T-cell (primary cell): ENCODE measurements at regions not wholly inside any gene's neighbourhood (a gene's known extent, or its start where the extent isn't known, plus 50 kb on each side); places are given as distances from the start of the nearest gene placed in this dataset.

Source experiments
- ATAC-seq, 4 experiments: fragments of 200-7000 bp in 3 of 4; fragments of 150-1000 bp in 1 of 4; cut with Tn5 transposase; replicated peaks in 1 of 4; 1 replicate in 3 of 4; 2 replicates in 1 of 4; pipeline ENCODE4 v1.10.0; 2021; ENCODE audit warnings: moderate library complexity in 3 of 4, mild to moderate bottlenecking in 2 of 4, moderate number of reproducible peaks in 1 of 4
- CTCF ChIA-PET, 2 donors: fragments of 300-600 bp; sonication (Branson Sonifier 250); formaldehyde crosslinking; loops; one replicate each; lab custom pipeline; 2022; ENCODE audit warnings: antibody characterized with exemption in 2 of 2; lab: Charles Lee
- POLR2A ChIA-PET, 2 donors: fragments of 300-600 bp; sonication (Branson Sonifier 250); formaldehyde crosslinking; loops; one replicate each; lab custom pipeline; 2022; ENCODE audit warnings: antibody characterized with exemption in 2 of 2; lab: Charles Lee
- DNase-seq, 35 experiments: peaks; one replicate each; pipeline versions ENCODE4 v3.0.0 to v3.0.0-alpha.2; 2013 to 2023
- H3K27ac ChIP-seq: one replicate; pipeline ENCODE4 v1.5.1; 2013; ENCODE audit warnings: low read length
- H3K27me3 ChIP-seq, 2 experiments: replicated peaks in 1 of 2; 1 replicate in 1 of 2; 2 replicates in 1 of 2; pipeline versions ENCODE4 v1.6.1 to v1.7.0; 2013; ENCODE audit warnings: low read length in 1 of 2, mixed read lengths in 1 of 2; ENCODE audit not compliant: control insufficient read depth in 2 of 2, insufficient read depth in 2 of 2; ENCODE audit errors: extremely low read depth in 1 of 2
- H3K36me3 ChIP-seq, 2 donors: 1 replicate in 1 of 2; 2 replicates in 1 of 2; pipeline versions ENCODE4 v1.6.1 to v1.7.0; 2013; ENCODE audit warnings: low read length in 1 of 2; ENCODE audit not compliant: control insufficient read depth in 2 of 2, insufficient read depth in 1 of 2; ENCODE audit errors: extremely low read depth in 1 of 2
- H3K4me1 ChIP-seq, 2 experiments: 1 replicate in 1 of 2; 2 replicates in 1 of 2; pipeline versions ENCODE4 v1.6.1 to v1.7.0; 2013; ENCODE audit warnings: low read length in 2 of 2, mixed read lengths in 1 of 2; ENCODE audit not compliant: insufficient read depth in 2 of 2, control insufficient read depth in 1 of 2; ENCODE audit errors: extremely low read depth in 1 of 2
- H3K4me3 ChIP-seq, 2 donors: 1 replicate in 1 of 2; 2 replicates in 1 of 2; pipeline versions ENCODE4 v1.5.1 to v1.7.0; 2013; ENCODE audit warnings: mild to moderate bottlenecking in 2 of 2, low read length in 1 of 2, moderate library complexity in 1 of 2; ENCODE audit not compliant: control insufficient read depth in 1 of 2; ENCODE audit errors: extremely low read depth in 1 of 2
- H3K9me3 ChIP-seq: 2 replicates; pipeline ENCODE4 v1.7.0; 2013
- H3K27ac Mint-ChIP-seq, 2 donors: one replicate each; pipeline ENCODE4 v1.8.0; 2020 to 2021; ENCODE audit warnings: mild to moderate bottlenecking in 2 of 2, mixed read lengths in 2 of 2
- H3K27me3 Mint-ChIP-seq, 2 donors: one replicate each; pipeline ENCODE4 v1.8.0; 2021 to 2022; ENCODE audit warnings: mixed read lengths in 2 of 2
- H3K36me3 Mint-ChIP-seq: one replicate; pipeline ENCODE4 v1.8.0; 2021; ENCODE audit warnings: mixed read lengths
- H3K4me1 Mint-ChIP-seq, 3 donors: one replicate each; pipeline ENCODE4 v1.8.0; 2020 to 2022; ENCODE audit warnings: mixed read lengths in 3 of 3, mild to moderate bottlenecking in 1 of 3
- H3K4me3 Mint-ChIP-seq, 3 donors: one replicate each; pipeline ENCODE4 v1.8.0; 2020 to 2022; ENCODE audit warnings: mild to moderate bottlenecking in 3 of 3, mixed read lengths in 3 of 3, moderate library complexity in 3 of 3
- H3K9me3 Mint-ChIP-seq, 3 donors: one replicate each; pipeline ENCODE4 v1.8.0; 2020 to 2022; ENCODE audit warnings: mixed read lengths in 3 of 3
- WGBS: methylation state at CpG from one replicate; pipeline ENCODE4 v1.1.5; 2013; ENCODE audit warnings: missing lambda C conversion rate; ENCODE audit not compliant: insufficient coverage; 5-methylcytosine and 5-hydroxymethylcytosine counted together

DNA sequence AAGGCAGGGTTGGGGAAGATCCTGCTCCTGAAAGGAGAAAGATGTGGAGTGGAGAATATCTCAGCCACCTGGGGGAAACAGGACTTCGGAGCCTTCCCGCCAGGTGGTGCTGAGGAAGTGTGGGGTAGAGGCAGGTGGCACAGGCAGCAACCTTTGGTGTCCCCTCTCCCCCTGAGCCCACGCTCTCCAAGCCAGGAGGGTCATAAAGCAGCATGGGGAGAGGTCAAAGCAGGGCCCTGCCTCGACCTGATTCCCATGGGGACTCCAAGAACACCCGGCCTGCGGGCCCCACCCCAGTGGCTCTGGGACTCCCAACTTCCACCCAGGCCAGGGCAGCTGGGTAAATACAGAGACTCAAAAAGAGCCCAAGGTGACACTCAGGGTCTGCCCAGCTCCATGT lies 54.3 kb upstream of the SLC66A3 start:
- Histone ChIP-seq H3K36me3 (no peaks in the 10 kb centered on the region), H3K27me3 (peaks cover 0 to 8% of the 10 kb centered on the region in 2 experiments), H3K27ac (no peak overlapping the region), H3K4me1 (peaks cover 0 to 20% of the 10 kb centered on the region in 2 experiments), H3K4me3 (no peak overlapping the region), H3K9me3 (no peaks in the 10 kb centered on the region)
- DNase-seq = no peak
- POLR2A ChIA-PET = no interaction called here
- Mint-ChIP-seq H3K9me3 (no peaks in the 10 kb centered on the region), H3K27ac (no peak overlapping the region), H3K27me3 (peaks cover 0 to 1% of the 10 kb centered on the region in 2 donors), H3K4me3 (no peak overlapping the region), H3K36me3 (no peaks in the 10 kb centered on the region), H3K4me1 (peaks cover 20 to 33% (median 21%) of the 10 kb centered on the region in 3 donors)
- WGBS = 84% methylated on average over 5 of the region's 6 CpGs
- ATAC-seq = no peak
- CTCF ChIA-PET = no interaction called here

DNA sequence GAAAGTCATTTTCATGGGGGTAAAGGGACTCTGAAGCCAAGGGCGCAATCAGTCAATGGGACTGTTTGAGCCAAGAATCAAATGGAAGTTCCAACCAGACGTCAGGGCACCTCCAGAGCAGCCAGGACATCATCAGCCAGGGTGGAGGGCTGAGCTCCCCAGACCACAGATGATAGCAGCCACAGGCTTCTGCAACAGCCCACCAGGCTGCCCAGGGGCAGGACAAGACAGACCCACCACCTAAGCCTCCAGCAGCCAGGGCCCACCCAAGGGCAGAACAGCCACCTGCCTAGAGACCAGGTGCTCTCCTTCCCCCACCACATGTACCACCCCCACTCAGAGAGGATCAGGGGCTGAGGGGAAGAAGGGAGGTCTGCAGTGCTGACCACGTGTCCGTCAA lies 53.8 kb upstream of the SLC66A3 start:
- DNase-seq (no peak), ATAC-seq (no peak)
- Histone ChIP-seq H3K27ac (no peak overlapping the region), H3K9me3 (no peaks in the 10 kb centered on the region), H3K4me1 (peaks cover 0 to 24% of the 10 kb centered on the region in 2 experiments), H3K4me3 (no peak overlapping the region), H3K36me3 (no peaks in the 10 kb centered on the region), H3K27me3 (peaks cover 0 to 8% of the 10 kb centered on the region in 2 experiments)
- Mint-ChIP-seq H3K27me3 (peaks cover 0 to 1% of the 10 kb centered on the region in 2 donors), H3K36me3 (no peaks in the 10 kb centered on the region), H3K9me3 (no peaks in the 10 kb centered on the region), H3K4me1 (peaks cover 20 to 36% (median 21%) of the 10 kb centered on the region in 3 donors), H3K4me3 (no peak overlapping the region), H3K27ac (no peak overlapping the region)
- ChIA-PET POLR2A (no interaction called here), CTCF (no interaction called here)
- WGBS = 100% methylated on average over 1 of the region's 4 CpGs

DNA sequence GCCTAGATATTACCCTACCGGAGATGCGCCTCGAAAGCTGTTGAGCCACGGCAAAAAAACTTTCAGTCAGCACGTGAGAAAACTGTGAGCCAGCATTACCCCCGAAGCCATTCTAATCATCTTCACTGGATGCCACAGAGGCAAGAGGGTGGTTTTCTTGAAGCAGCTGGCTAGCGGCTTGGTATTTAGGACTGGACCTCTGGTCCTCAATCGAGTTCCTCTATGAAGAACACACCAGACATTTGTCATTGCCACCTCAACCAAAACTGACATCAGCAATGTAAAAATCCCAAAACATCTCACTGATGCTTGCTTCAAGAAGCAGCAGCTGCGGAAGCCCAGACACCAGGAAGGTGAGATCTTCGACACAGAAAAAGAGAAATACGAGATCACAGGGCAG lies 52.8 kb upstream of the SLC66A3 start:
- Histone ChIP-seq H3K36me3 (no peaks in the 10 kb centered on the region), H3K27ac (no peak overlapping the region), H3K27me3 (peaks cover 0 to 13% of the 10 kb centered on the region in 2 experiments), H3K4me1 (peaks cover 0 to 28% of the 10 kb centered on the region in 2 experiments), H3K9me3 (no peaks in the 10 kb centered on the region), H3K4me3 (no peak overlapping the region)
- H3K4me1 Mint-ChIP-seq = peaks cover 20 to 38% (median 21%) of the 10 kb centered on the region in 3 donors
- 88% methylated on average over 8 of the region's 11 CpGs for WGBS
- H3K27me3 Mint-ChIP-seq = peaks cover 0 to 1% of the 10 kb centered on the region in 2 donors
- no peak overlapping the region for H3K4me3 Mint-ChIP-seq
- ChIA-PET POLR2A (no interaction called here), CTCF (no interaction called here)
- ATAC-seq (no peak), DNase-seq (no peak)
- H3K9me3 Mint-ChIP-seq = no peaks in the 10 kb centered on the region
- no peaks in the 10 kb centered on the region for H3K36me3 Mint-ChIP-seq
- H3K27ac Mint-ChIP-seq = no peak overlapping the region

DNA sequence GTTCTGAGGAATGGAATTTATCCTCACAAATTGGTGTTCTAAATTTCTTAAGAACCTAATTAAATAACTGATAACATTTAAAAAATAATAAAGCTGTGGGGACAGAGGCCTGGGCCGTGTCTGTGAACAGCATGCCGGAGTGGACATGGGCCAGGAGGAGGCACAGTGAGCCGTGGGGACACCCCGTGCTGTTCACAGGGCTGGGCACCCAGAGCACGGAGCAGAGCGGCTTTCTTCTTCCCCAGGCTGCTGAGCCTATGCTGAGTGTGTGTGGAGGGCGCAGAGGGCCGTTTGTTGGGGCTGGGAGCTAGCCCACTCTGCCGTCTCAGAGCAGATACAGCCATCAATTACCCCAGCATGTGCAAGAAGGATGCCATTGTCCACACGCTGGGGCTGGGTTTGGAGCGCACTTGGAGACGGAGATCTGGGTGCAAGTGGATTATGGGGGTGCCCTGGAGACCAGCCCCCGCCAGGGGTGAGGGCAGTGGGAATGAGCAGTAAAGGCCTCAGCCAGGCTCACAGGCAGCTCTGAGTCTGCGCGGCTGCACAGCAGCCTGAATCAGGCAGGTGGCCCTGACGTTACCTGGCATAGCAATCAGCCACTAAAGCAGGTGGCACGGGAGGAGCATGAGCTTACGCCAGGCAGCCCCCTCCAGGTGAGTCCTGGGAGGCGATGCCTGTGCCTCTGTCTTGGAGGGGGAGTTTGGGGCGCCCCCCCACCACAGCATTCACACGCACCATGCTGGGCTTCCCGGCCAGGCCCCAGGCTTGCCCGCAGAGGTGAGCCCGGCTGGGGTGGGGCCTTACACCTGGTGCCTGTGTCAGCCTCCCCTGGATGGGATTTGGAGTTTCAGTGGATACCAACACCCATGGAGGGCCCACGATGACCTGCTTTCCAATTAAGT lies 52.1 kb upstream of the SLC66A3 start:
- Mint-ChIP-seq H3K4me3 (peak overlapping the region in 1 of 3 donors; percentile 58), H3K27ac (peak overlapping the region; percentile 67 to 88), H3K36me3 (no peaks in the 10 kb centered on the region), H3K27me3 (peaks cover 0 to 1% of the 10 kb centered on the region in 2 donors), H3K4me1 (peaks cover 20 to 38% (median 21%) of the 10 kb centered on the region in 3 donors), H3K9me3 (no peaks in the 10 kb centered on the region)
- ATAC-seq (peak; percentile 10 to 39 (median 24)), DNase-seq (peak in 1 of 35 experiments; percentile 11)
- H3K9me3 ChIP-seq = no peaks in the 10 kb centered on the region
- H3K4me1 ChIP-seq = peaks cover 0 to 28% of the 10 kb centered on the region in 2 experiments
- H3K27ac ChIP-seq = peak overlapping the region; percentile 62
- peaks cover 0 to 15% of the 10 kb centered on the region in 2 experiments for H3K27me3 ChIP-seq
- WGBS = 89% methylated on average over 14 of the region's 25 CpGs
- POLR2A ChIA-PET = no interaction called here
- no peaks in the 10 kb centered on the region for H3K36me3 ChIP-seq
- CTCF ChIA-PET = no interaction called here
- H3K4me3 ChIP-seq = no peak overlapping the region

DNA sequence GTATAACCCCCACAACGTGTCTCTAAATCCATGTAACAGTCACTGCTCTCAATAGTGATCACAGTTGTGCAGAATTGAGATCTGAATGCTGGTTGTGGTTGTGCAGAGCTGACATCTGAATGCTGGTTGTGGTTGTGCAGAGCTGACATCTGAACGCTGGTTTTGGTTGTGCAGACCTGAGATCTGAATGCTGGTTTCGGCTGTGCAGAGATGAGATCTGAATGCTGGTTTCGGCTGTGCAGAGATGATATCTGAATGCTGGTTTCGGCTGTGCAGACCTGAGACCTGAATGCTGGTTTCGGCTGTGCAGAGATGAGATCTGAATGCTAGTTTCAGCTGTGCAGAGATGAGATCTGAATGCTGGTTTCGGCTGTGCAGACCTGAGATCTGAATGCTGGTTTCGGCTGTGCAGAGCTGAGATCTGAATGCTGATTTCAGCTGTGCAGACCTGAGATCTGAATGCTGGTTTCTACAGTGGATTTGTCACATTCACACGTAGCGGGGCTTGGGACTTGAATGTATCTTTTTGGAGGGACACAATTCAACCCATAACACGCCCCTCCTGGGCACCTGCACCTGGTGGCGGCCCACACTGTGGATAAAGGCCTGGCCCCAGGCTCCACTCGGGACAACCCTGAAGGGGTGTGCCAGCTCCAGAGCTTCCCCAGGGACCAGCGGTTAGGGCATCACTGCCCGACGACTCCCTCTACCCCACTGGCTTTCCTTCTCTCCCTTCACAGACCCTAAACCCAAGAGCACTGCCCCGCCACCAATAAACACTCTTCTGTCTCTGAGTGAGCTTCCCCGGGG lies 51.1 kb upstream of the SLC66A3 start:
- H3K9me3 Mint-ChIP-seq = no peaks in the 10 kb centered on the region
- ChIA-PET CTCF (interaction anchor here in 1 of 2 donors (0.6 to 1.3 kb wide), 2 partner anchors 272 to 694 kb away, joined by 3 to 4 read pairs; no protein-coding TSS in a partner anchor), POLR2A (no interaction called here)
- H3K4me3 ChIP-seq = peak overlapping the region in 1 of 2 donors; percentile 5
- peaks cover 0 to 15% of the 10 kb centered on the region in 2 experiments for H3K27me3 ChIP-seq
- H3K27ac Mint-ChIP-seq = peak overlapping the region; percentile 67 to 88
- 37% methylated on average over 12 of the region's 18 CpGs for WGBS
- peaks cover 20 to 38% (median 21%) of the 10 kb centered on the region in 3 donors for H3K4me1 Mint-ChIP-seq
- H3K4me1 ChIP-seq = peaks cover 0 to 28% of the 10 kb centered on the region in 2 experiments
- no peaks in the 10 kb centered on the region for H3K36me3 ChIP-seq
- H3K27ac ChIP-seq = peak overlapping the region; percentile 62
- no peaks in the 10 kb centered on the region for H3K36me3 Mint-ChIP-seq
- peak overlapping the region; percentile 45 to 71 (median 58) for H3K4me3 Mint-ChIP-seq
- peaks cover 0 to 1% of the 10 kb centered on the region in 2 donors for H3K27me3 Mint-ChIP-seq
- ATAC-seq (peak; percentile 29 to 56 (median 42)), DNase-seq (peak in 10 of 35 experiments; percentile 5 to 35 (median 20))
- H3K9me3 ChIP-seq = no peaks in the 10 kb centered on the region
